LNCaP clone FGC (cell line): ENCODE measurements at regions not wholly inside any gene's neighbourhood (a gene's known extent, or its start where the extent isn't known, plus 50 kb on each side); places are given as distances from the start of the nearest gene placed in this dataset.
"Not testable (repeated sequence)": the region's sequence is repeated elsewhere in the genome, so short reads cannot be mapped to it uniquely, and the experiment has no call there.

ENCODE experiments used
- DNase-seq: peaks from one replicate; pipeline ENCODE4 v3.0.0-alpha.2; 2011; ENCODE audit warnings: low read depth
- H3K4me3 ChIP-seq: 2 replicates; pipeline ENCODE4 v1.5.1; 2011; ENCODE audit warnings: mild to moderate bottlenecking, low read depth, low read length, control low read depth
- CTCF ChIP-seq: IDR thresholded peaks from 2 replicates; pipeline ENCODE4 v1.5.1; 2012; ENCODE audit warnings: mild to moderate bottlenecking; ENCODE audit not compliant: control insufficient read depth, insufficient read depth; ENCODE audit errors: extremely low read depth

- TF ChIP-seq CTCF, result no peak
- no peak for DNase-seq
- no peak overlapping the region for H3K4me3 ChIP-seq
Observed at GRCh38 chr4:12488672-12489071, 995.5 kb downstream of the RAB28 start.

DNA sequence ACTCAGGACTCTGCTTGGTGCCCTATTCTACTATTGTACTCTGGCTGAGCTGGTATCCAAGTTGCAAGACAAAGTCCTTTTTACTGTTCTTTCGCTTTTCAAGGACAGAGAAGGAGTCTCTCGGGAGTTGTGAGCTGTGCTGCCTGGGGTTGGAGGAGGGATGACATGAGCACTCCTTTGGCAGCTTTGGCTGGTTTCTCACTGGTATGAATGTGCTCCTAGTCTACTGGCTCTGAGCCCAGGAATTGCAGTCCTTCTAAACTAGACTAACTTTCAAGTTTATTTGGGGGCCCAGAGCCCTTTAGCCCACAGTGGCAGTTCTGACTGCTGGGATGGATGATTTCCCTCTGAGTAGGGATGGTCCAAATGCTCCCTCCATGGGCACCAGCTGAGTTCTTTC is 997.1 kb downstream of the RAB28 start:
- H3K4me3 ChIP-seq, result no peak overlapping the region
- no peak for TF ChIP-seq CTCF
- DNase-seq, result no peak

- no peak overlapping the region for H3K4me3 ChIP-seq
- TF ChIP-seq CTCF, result no peak
- no peak for DNase-seq
Observed at GRCh38 chr4:12472087-12472486, 1012.1 kb downstream of the RAB28 start.

GRCh38 chr4:12471193-12471592 is 1012.9 kb downstream of the RAB28 start:
- H3K4me3 ChIP-seq, result no peak overlapping the region
- no peak for TF ChIP-seq CTCF
- no peak for DNase-seq

DNA sequence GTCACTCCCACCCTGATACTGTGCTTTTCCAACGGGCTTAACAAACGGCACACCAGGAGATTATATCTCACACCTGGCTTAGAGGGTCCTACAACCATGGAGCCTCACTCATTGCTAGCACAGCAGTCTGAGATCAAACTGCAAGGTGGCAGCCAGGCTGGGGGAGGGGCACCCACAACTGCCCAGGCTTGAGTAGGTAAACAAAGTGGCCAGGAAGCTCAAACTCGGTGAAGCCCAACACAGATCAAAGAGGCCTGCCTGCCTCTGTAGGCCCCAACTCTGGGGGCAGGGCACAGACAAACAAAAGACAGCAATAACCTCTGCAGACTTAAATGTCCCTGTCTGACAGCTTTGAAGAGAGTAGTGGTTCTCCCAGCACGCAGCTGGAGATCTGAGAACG is 1022.6 kb downstream of the RAB28 start:
- not testable (repeated sequence) for DNase-seq, H3K4me3 ChIP-seq

DNA sequence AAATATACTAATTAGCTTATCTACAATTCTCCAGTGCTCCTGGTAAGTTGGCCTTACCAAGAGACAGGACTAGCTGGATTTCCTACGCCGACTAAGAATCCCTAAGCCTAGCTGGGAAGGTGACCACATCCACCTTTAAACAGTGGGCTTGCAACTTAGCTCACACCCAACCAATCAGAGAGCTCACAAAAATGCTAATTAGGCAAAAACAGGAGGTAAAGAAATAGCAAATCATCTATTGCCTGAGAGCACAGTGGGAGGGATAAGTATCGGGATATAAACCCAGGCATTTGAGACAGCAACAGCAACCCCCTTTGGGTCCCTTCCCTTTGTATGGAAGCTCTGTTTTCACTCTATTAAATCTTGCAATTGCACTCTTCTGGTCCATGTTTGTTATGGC is 1025.0 kb downstream of the RAB28 start:
- no peak for TF ChIP-seq CTCF
- DNase-seq, result no peak

DNA sequence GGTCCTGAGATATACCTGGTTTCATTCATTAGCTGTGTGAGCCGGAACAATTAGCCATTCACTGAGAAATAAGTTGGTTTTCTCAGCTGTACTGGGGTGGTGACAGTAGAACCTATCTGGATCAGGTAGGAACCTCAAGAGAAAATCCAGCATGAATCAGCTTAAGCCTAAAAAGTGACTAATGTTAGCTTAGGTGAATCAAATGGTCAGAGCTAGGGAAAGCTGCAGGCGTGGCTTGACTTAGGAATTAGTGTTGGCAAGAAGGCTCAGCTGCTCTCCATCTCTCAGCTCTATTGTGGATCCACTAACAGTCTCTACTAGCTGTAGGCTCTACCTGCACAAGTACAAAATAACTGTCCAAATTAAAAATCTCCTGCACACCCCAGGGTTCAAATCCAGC is 1025.5 kb downstream of the RAB28 start:
- H3K4me3 ChIP-seq, result no peak overlapping the region
- no peak for DNase-seq

More for the DNA sequence above, 1025.0 kb downstream of the RAB28 start:
- H3K4me3 ChIP-seq, result no peak overlapping the region

More for the DNA sequence above, 1025.5 kb downstream of the RAB28 start:
- no peak for TF ChIP-seq CTCF
